GM12878 (cell line): ENCODE measurements at regions not wholly inside any gene's neighbourhood (a gene's known extent, or its start where the extent isn't known, plus 50 kb on each side); places are given as distances from the start of the nearest gene placed in this dataset.

Experiments used
- ATAC-seq: fragments of 200-7000 bp; cut with Tn5 transposase; 3 replicates; pipeline ENCODE4 v1.9.1; 2020; ENCODE audit warnings: mild to moderate bottlenecking, moderate library complexity
- BruUV-seq: library from RNA; stranded (reverse); fragments of 400-500 nt; replicated peaks from 2 replicates; lab custom pipeline; 2021; lab: Mats Ljungman, UMichigan
- CTCF ChIA-PET: fragments of 300-600 bp; sonication (Branson Sonifier 250); formaldehyde crosslinking; extraction: SDS; loops from one replicate; lab custom pipeline; 2021; ENCODE audit warnings: inconsistent platforms; lab: Yijun Ruan, JAX
- POLR2A ChIA-PET: fragments of 350-600 bp; formaldehyde crosslinking; extraction: SDS; loops from one replicate; lab custom pipeline; 2021; ENCODE audit warnings: inconsistent platforms; lab: Charles Lee
- RAD21 ChIA-PET: fragments of 300-600 bp; sonication (Branson Sonifier 250); formaldehyde crosslinking; loops from one replicate; lab custom pipeline; 2023; ENCODE audit warnings: antibody characterized with exemption; ENCODE audit not compliant: unreplicated experiment; lab: Charles Lee
- SMC1A ChIA-PET: fragments of 300-600 bp; sonication (Branson Sonifier 250); formaldehyde crosslinking; loops from one replicate; lab custom pipeline; 2023; ENCODE audit not compliant: unreplicated experiment, uncharacterized antibody; lab: Charles Lee
- DNase-seq: peaks from one replicate; pipeline ENCODE4 v3.0.0-alpha.2; 2011; ENCODE audit warnings: low read depth, low spot score
- FAIRE-seq: peaks from 3 replicates; lab custom pipeline; 2011; peaks lifted over from hg19 to GRCh38; lab: Jason Lieb, UNC
- H2AFZ ChIP-seq: 2 replicates; pipeline ENCODE4 v1.6.0; 2011; ENCODE audit warnings: low read depth, low read length, control low read depth; ENCODE audit not compliant: control insufficient read depth
- H3K27ac ChIP-seq: 2 replicates; pipeline ENCODE4 v1.5.1; 2011; ENCODE audit warnings: control low read depth; ENCODE audit not compliant: control insufficient read depth, insufficient read depth
- H3K27me3 ChIP-seq, 2 experiments: replicated peaks in 1 of 2; 2 replicates each; pipeline versions ENCODE4 v1.6.0 to v1.6.1; 2011; ENCODE audit warnings: low read length in 1 of 2; ENCODE audit not compliant: control insufficient read depth in 2 of 2, insufficient read depth in 2 of 2
- H3K36me3 ChIP-seq, 2 experiments: 2 replicates each; pipeline ENCODE4 v1.5.1; 2011; ENCODE audit warnings: low read length in 1 of 2; ENCODE audit not compliant: control insufficient read depth in 2 of 2, insufficient read depth in 2 of 2
- H3K4me1 ChIP-seq: 2 replicates; pipeline ENCODE4 v1.6.1; 2011; ENCODE audit warnings: mild to moderate bottlenecking, low read length, moderate library complexity, mixed read lengths; ENCODE audit not compliant: control insufficient read depth, insufficient read depth
- H3K4me2 ChIP-seq: 2 replicates; pipeline ENCODE4 v1.6.0; 2011; ENCODE audit warnings: control low read depth; ENCODE audit not compliant: control insufficient read depth, insufficient read depth
- H3K4me3 ChIP-seq: fragments of 200-600 bp; sonication (generic); 2 replicates; pipeline ENCODE4 v1.5.1; 2016
- H3K79me2 ChIP-seq: 2 replicates; pipeline ENCODE4 v1.6.0; 2011; ENCODE audit warnings: low read length; ENCODE audit not compliant: control insufficient read depth, insufficient read depth
- H3K9ac ChIP-seq: 2 replicates; pipeline ENCODE4 v1.8.0; 2011; ENCODE audit warnings: low read length, control low read depth, mixed read lengths; ENCODE audit not compliant: control insufficient read depth, insufficient read depth
- H3K9me3 ChIP-seq: replicated peaks from 3 replicates; pipeline ENCODE4 v1.5.1; 2011; ENCODE audit warnings: mild to moderate bottlenecking, low read length; ENCODE audit not compliant: control insufficient read depth, insufficient read depth
- H4K20me1 ChIP-seq: 2 replicates; pipeline ENCODE4 v1.6.0; 2011; ENCODE audit not compliant: control insufficient read depth, insufficient read depth
- EGR1 ChIP-seq, 2 experiments: IDR thresholded peaks; 1 replicate in 1 of 2; 2 replicates in 1 of 2; pipeline ENCODE4 v1.6.1; 2011 to 2012; ENCODE audit warnings: low read depth in 2 of 2, low read length in 2 of 2, borderline replicate concordance in 1 of 2, mild to moderate bottlenecking in 1 of 2, moderate library complexity in 1 of 2
- HCFC1 ChIP-seq: fragments of 150-350 bp; IDR thresholded peaks from 2 replicates; pipeline ENCODE4 v1.6.1; 2014; ENCODE audit warnings: low read length
- TCF3 ChIP-seq: IDR thresholded peaks from 2 replicates; pipeline ENCODE4 v1.6.1; 2012; ENCODE audit warnings: low read depth, mild to moderate bottlenecking, low read length, borderline replicate concordance; ENCODE audit not compliant: insufficient read depth
- in situ Hi-C: fragments of 300-500 bp; cut with MboI; formaldehyde crosslinking; loops from 9 replicates; pipeline ENCODE4 v1.14.3; 2018; ENCODE audit warnings: mixed read lengths
- intact Hi-C: fragments of 100-400 bp; cut with micrococcal nuclease; formaldehyde crosslinking; loops from one replicate; pipeline ENCODE4 v1.14.2; 2022; ENCODE audit not compliant: unreplicated experiment
- TF ChIP-seq, protein P1 (sequence below): fragments of 450-650 bp; IDR thresholded peaks from 2 replicates; pipeline ENCODE4 v1.6.1; 2017; ENCODE audit warnings: antibody characterized with exemption, mild to moderate bottlenecking, moderate library complexity

DNA sequence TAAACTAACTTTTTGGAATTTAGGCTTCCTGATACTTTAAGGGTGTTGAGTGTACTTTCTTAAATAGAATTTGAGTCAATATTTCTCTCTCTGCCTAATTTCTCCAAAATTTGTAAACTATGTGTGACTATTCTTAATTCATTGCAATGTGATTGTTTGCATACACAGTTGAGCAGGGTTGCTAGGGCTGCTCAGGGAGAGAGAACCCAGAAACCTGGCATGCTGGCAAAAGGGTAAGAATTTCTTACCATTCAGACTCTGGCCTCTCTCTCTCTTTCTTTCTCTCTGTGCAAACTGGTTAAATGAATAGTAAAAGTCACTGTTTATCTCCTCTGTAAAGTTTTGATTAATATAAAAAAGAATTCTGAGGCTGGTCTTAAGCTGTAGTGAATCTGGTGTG, 51.0 kb upstream of the NAMPT start:
- no peak for ATAC-seq
- Histone ChIP-seq H4K20me1 (no peaks in the 10 kb centered on the region), H3K27ac (no peak overlapping the region), H3K79me2 (no peaks in the 10 kb centered on the region), H2AFZ (no peak overlapping the region), H3K9ac (no peak overlapping the region), H3K27me3 (no peaks in the 10 kb centered on the region), H3K4me3 (no peak overlapping the region), H3K4me1 (no peaks in the 10 kb centered on the region), H3K9me3 (peaks cover 5% of the 10 kb centered on the region; the same call in 2 of the 3 replicates), H3K4me2 (no peak overlapping the region), H3K36me3 (no peaks in the 10 kb centered on the region)
- ChIA-PET CTCF (interaction anchor here (1.2 kb wide), 1 partner anchor 127 kb away, joined by 3 read pairs; no protein-coding TSS in a partner anchor), SMC1A (interaction anchor here (0.9 kb wide), 1 partner anchor 10 kb away, joined by 3 read pairs; no protein-coding TSS in a partner anchor), POLR2A (interaction anchor here (1.1 kb wide), 1 partner anchor 10 kb away, joined by 4 read pairs; no protein-coding TSS in a partner anchor), RAD21 (no interaction called here)
- intact Hi-C loops (no loop called here), in situ Hi-C loops (no loop called here)
- no peak for FAIRE-seq
- no peak for DNase-seq
- no TSS peak for BruUV-seq
- TF ChIP-seq, protein P1, sequence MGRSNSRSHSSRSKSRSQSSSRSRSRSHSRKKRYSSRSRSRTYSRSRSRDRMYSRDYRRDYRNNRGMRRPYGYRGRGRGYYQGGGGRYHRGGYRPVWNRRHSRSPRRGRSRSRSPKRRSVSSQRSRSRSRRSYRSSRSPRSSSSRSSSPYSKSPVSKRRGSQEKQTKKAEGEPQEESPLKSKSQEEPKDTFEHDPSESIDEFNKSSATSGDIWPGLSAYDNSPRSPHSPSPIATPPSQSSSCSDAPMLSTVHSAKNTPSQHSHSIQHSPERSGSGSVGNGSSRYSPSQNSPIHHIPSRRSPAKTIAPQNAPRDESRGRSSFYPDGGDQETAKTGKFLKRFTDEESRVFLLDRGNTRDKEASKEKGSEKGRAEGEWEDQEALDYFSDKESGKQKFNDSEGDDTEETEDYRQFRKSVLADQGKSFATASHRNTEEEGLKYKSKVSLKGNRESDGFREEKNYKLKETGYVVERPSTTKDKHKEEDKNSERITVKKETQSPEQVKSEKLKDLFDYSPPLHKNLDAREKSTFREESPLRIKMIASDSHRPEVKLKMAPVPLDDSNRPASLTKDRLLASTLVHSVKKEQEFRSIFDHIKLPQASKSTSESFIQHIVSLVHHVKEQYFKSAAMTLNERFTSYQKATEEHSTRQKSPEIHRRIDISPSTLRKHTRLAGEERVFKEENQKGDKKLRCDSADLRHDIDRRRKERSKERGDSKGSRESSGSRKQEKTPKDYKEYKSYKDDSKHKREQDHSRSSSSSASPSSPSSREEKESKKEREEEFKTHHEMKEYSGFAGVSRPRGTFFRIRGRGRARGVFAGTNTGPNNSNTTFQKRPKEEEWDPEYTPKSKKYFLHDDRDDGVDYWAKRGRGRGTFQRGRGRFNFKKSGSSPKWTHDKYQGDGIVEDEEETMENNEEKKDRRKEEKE = no peak
- TF ChIP-seq EGR1 (IDR thresholded peaks at IDR 0.05; ENCODE audit: borderline replicate concordance in 1 of 2, low read depth in 2 of 2, low read length in 2 of 2) = no peak
- no peak for TF ChIP-seq TCF3
- no peak for TF ChIP-seq HCFC1
